HG03280 (cell line): ENCODE measurements at regions not wholly inside any gene's neighbourhood (a gene's known extent, or its start where the extent isn't known, plus 50 kb on each side); places are given as distances from the start of the nearest gene placed in this dataset.
"Not testable (repeated sequence)": the region's sequence is repeated elsewhere in the genome, so short reads cannot be mapped to it uniquely, and the experiment has no call there.

Source experiments
- ATAC-seq: cut with Tn5 transposase; IDR thresholded peaks from one replicate; pipeline ENCODE4 v1.9.1; 2021; ENCODE audit warnings: mild to moderate bottlenecking, moderate library complexity; ENCODE audit not compliant: unreplicated experiment

- ATAC-seq, result no peak
These were observed 158.3 kb downstream of the FAM174A start for GRCh38 chr5:100693481-100693880.

GRCh38 chr5:100694100-100694499 lies 158.9 kb downstream of the FAM174A start:
- no peak for ATAC-seq

- no peak for ATAC-seq
These were observed 162.8 kb downstream of the FAM174A start for GRCh38 chr5:100697970-100698369.

DNA sequence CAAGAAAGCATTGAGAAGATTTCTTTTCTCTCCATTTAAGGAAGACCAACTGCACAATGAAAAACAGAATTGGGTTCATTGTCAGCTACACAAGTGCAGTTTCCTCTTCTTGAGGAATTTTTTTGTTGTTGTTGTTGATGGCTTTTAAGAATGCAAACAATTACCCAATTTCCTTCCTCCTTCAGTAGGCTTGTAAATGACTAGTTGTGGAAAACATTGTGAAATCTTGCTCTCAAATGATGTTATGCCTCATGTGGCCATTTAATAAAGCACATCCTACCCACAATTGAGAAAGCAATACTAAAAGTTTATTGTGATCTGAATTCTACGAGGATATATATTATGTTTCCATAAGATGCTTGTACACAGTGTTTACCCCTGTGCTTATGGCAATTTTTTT lies 171.6 kb downstream of the FAM174A start:
- no peak for ATAC-seq

GRCh38 chr5:100708645-100709171 lies 173.5 kb downstream of the FAM174A start:
- ATAC-seq, result no peak

GRCh38 chr5:100709771-100710170 lies 174.6 kb downstream of the FAM174A start:
- no peak for ATAC-seq

DNA sequence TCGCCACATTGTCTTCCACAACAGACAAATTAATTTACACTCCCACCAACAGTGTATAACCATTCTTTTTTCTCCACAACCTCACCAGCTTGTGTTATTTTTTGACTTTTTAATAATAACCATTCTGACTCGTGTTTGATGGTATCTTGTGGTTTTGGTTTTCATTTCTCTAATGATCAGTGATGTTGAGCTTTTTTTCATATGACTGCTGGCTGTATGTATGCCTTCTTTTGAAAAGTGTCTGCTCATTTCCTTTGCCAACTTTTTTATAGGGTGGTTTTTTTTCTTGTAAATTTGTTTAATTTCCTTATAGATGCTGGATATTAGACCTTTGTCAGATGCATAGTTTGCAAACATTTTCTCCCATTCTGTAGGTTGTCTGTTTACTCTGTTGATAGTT lies 179.6 kb downstream of the FAM174A start:
- not testable (repeated sequence) for ATAC-seq

- no peak for ATAC-seq
These were observed 180.4 kb downstream of the ST8SIA4 start for GRCh38 chr5:100722657-100723056.

DNA sequence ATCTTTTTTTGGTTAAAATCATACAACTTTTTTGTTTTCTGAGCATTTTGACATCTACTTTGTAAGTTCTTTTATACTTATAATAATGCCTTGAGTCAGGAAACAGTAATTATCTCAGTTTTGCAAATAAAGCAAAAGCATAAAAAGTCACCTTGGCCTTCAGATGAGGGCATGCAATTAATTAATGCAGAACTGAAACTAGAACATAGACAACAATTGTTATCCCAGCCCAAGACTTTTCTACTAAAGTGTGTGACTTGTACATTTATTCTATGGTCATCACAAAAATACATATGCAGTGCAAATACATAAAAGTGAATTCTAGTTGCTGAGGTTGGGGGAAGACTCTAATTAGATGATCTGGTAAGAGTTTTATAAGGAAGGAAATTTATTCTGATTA lies 179.9 kb downstream of the ST8SIA4 start:
- no peak for ATAC-seq

GRCh38 chr5:100726116-100726515 lies 177.0 kb downstream of the ST8SIA4 start:
- no peak for ATAC-seq

DNA sequence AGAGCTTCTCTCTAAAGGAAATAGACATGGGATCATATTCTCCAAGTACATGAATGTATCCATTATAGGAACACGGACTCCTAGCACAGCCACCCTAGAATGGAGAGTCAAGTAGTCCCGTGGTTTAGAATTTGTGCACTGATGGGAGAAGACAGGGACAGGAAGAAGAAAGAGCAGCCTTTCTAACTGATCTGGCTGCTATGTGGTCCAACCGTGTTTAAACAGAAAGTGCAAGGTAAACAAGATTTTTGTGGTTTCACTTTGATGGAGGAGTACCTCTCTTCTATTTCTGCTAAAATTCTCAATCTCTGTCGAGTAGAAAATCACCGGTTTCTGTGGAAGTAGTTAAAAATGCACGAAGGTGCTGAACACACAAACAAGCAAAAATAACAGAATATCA lies 171.3 kb downstream of the ST8SIA4 start:
- peak; percentile 98 for ATAC-seq

DNA sequence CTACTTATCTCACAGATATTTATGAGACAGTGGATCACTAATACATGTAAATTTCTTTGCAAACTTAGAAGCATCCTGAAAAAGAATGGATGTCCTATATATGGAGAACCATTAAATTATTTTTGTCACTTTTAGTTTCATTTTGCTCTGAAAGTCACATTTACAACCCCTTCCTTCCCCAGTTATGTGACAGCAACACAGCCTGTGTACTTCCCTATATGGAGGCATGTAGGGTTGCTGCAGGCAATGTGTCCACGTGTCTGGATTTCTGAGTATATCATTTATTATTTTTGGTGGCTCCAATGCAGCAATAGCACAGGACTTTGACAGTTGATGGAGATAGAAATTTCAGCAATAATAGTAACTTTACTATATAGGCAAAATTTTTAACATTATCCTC lies 156.4 kb downstream of the ST8SIA4 start:
- ATAC-seq, result peak; percentile 68

DNA sequence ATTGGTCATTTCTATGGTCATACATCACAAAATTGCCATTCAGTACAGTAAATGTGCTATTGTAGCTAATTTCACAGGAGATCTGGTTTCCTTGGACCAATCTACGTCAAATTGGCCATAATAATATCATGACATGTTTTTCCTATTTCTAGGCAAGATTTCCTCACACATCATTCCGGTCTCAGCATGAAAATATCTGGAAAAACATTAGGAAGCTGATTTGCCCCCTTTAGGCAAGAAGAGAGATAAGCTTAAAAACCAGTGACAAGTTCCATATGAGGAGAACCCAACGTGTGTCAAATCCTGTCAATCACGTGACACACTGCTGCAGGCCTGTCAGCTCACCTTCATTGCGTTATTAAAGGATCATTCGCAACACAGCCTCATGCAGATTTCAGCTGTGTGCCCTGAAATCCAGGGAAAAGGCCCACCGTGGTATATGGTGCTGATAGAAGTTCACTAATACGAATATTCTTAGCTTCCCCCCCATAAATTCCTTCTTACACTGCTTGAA lies 153.3 kb downstream of the ST8SIA4 start:
- ATAC-seq, result no peak

DNA sequence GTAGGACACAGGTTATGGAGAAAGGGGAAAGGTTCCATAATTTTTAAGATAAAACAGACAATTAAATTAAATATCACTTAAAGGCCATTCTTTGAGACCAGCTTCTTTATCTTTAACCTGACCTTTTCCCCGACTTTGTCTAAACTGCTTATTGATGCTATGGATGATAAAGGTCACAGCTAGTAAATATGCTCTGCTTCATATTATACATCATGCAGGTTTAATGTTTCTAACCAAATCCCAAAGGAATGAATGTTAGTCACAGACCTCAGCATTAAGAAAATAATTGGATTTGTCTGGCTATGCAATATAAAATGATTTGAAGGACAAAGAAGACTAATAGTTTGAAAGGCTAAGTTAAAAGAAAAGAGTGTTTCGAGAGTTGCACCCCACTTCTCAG lies 147.6 kb downstream of the ST8SIA4 start:
- ATAC-seq, result no peak
